ENCODE measurements at regions not wholly inside any gene's neighbourhood (a gene's known extent, or its start where the extent isn't known, plus 50 kb on each side); places are given as distances from the start of the nearest gene placed in this dataset.

GRCh38 chr6:166842607-166843006 lies 113.7 kb downstream of the RNASET2 start:
- DNase-seq (ENCODE audit: low spot score), result no peak

- no peak for DNase-seq (ENCODE audit: low spot score)
These were observed 115.1 kb downstream of the RNASET2 start for GRCh38 chr6:166841216-166841615.

DNA sequence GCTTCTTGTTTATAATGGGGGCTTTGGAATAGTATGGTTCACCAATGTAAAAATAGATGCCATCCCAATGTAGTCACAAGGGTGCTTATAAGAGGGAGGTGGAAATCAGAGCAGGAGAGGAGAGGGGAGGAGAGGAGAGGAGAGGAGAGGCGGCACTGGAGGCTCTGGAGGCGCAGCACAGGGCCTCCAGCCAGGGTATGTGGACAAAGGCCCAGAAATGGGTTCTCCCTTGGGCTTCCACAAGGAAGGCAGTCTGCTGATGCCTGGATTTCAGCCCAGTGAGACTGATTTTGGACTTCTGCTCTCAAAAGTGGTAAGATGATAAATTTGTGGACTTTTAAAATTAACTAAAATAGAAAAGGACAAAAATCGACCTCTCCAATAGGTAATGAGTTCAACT lies 116.8 kb downstream of the RNASET2 start:
- no peak for DNase-seq (ENCODE audit: low spot score)

DNA sequence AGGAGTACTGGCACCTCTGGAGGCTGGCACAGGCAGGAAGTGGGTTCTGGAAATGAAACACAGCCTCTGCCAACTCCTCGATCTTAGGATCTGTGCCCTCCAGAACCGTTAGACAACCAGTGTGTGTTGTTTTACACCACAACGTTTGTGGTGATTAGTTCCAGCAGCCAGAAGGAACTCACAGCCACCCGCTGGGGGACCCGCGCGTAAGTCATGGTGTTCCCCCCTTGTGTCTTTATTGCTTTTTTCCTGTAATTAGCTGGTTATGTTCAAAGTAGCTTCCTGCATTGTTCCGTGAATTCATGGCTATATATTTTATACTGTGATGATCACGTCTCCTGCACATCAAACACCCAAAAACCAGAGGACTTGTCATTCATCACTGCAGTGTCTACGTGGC lies 117.4 kb downstream of the RNASET2 start:
- no peak for DNase-seq (ENCODE audit: low spot score)

DNA sequence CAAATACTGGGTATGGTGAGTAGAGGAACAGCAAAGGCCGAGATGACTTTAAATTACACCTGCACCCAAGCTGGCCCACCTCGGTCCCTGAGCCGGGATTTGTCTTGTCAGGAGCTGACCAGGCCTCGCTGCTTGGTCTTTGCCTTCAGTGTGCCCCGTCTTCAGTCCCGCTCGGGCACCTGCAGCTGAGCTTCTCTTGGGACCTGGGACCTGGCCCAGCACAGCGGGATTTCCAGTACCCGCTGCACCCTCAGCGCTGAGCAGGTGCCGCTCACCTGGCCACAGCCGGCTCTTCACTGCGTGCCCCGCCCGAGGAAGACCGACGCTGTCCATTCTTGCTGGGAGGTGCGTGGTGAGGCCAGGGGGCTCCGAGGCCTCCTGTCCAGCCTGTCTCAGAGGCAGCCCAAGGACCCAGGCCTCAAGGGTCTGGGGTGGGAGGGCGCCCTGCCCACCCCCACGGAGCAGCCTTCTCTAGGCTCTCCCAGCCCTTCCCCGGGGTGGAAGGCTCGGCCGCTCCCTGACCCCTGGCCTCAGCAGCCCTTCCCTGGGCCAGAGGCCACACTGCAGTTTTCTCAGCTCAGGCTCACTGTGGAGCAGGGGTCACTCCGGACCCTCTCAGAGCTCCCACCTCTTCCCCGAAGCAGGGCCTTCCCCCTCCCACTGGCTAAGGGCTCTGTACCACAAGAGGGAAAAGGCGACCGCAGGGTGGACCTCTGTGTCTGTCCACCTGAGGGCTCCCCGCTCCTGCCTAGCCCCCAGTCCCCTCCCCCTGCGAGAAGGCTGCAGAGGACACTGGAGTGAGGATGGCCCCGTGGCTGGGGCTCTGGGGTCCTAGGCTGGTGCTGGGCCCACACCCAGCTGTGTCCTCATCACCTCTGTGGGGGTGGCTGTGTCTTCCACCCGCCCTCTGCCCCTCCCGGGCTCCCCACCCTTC lies 119.3 kb downstream of the RNASET2 start:
- DNase-seq (ENCODE audit: low spot score), result no peak

DNA sequence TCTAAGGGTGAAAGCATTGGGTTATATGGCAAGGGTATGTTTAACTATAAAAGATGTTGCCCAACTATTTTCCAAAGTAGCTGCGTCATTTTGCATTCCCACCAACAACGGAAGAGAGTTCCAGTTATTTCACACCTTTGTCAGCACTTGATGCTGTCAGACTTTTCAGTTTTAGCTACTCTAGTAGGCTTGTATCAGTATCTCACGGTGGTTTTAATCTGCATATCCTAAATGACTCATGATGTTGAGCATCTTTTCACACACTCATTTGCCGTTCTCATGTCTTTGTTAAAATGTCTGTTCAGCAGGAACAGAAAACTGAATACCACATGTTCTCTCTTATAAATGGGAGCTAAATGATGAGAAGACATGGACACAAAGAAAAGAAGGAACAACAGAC lies 122.3 kb downstream of the RNASET2 start:
- no peak for DNase-seq (ENCODE audit: low spot score)

DNA sequence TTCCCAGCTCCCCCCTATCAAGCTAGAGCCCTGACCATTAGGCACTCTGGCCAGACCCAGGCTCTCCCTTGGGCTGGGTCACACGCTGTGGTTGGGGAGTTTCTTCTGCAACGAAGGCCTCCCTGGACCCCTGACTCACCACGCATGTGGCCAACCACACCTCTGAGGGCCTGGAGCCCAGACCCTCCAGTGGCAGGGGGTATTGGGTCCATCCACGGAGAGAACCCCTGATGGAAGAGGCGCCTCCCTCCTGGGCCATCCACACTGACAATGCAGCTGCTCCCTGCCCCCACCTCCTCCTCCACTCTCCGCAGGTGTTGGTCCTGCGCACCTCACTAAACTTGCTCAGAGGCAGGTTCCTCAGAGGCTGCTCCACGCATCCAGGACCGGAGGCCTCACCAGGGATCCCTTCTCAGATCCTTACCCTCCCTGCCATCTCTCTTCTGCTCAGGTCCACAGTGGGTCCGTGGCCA lies 125.4 kb downstream of the RNASET2 start:
- no peak for DNase-seq (ENCODE audit: low spot score)

GRCh38 chr6:166830185-166830890 lies 126.0 kb downstream of the RNASET2 start:
- DNase-seq (ENCODE audit: low spot score), result no peak

- no peak for DNase-seq (ENCODE audit: low spot score)
These were observed 130.1 kb downstream of the RNASET2 start for GRCh38 chr6:166826264-166826663.

DNA sequence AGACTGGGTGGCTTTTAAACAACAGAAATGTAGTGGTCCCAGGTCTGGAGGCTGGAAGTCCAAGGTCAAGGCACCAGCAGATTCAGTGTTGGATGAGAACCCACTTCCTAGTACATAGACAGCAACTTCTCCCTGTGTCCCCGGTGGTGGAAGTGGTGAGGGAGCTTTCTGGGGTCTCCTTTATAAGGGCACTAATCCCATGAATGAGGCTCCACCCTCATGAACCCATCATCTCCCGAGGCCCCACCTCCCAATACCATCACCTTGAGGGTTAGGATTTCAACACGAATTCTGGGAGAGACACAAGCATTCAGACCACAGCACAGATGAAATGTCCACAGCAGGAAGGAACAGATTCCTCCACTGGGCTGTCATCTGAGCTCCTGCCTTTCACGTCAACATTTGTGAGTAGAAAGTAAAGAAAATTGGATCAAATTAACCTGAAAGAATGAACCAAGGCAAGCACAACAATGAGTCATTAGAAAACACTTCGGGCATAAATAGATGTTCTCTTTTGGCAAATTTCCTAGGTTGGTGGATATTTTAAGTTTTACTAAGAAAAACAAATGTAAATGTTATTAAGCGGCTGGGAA lies 130.7 kb downstream of the RNASET2 start:
- DNase-seq (ENCODE audit: low spot score), result no peak

DNA sequence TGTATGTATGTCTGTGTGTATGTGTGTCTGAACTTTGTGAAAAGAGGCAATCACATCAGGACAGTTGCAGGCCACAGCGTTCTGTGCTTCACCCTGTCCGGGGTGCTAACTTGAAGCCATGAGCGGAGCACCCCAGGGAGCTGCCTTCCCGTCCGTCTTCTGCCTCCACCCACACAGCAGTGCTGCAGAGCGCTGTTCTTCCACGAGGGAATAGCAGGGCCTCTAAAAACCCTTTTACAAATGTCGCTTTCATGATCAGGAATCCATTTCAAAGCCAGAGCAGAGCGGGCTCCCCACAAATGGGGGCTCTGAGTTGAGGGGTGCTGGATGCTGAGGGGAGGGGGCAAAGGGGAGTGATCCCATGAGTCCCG lies 131.5 kb downstream of the RNASET2 start:
- no peak for DNase-seq (ENCODE audit: low spot score)

DNA sequence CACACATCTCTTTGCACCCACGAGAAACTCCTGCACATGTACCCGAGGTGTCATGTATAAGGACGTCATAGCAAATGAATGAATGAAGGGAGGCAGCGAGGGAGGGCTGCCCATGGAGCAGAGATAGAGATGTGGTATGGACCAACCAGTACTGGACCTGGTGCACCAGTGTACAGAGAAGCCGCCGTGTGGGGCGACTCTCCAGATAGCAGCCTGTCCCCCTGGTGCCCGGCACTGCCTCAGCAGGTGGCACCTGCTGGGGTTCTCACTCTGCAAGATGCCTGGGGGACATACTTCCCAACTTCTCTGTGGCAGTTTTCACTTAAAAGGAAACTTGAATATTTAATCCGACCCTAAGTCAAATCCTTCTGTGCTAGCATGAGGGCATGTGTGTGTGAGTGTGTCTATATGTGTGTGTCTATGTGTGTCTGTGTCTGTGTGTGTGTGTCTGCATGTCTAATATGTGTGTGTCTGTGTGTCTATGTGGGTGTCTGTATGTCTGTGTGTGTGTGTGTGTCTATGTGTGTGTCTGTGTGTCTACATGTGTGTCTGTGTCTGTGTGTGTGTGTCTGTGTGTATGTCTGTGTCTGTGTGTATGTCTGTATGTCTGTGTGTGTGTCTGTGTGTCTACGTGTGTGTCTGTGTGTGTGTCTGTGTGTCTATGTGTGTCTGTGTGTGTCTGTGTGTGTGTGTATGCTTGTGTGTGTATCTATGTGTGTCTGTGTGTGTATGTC lies 132.0 kb downstream of the RNASET2 start:
- DNase-seq (ENCODE audit: low spot score), result no peak

GRCh38 chr6:166822609-166823008 lies 133.7 kb downstream of the RNASET2 start:
- DNase-seq (ENCODE audit: low spot score), result no peak

GRCh38 chr6:166820483-166820882 lies 135.9 kb downstream of the RNASET2 start:
- DNase-seq (ENCODE audit: low spot score), result no peak

GRCh38 chr6:166820070-166820469 lies 136.3 kb downstream of the RNASET2 start:
- DNase-seq (ENCODE audit: low spot score), result no peak

DNA sequence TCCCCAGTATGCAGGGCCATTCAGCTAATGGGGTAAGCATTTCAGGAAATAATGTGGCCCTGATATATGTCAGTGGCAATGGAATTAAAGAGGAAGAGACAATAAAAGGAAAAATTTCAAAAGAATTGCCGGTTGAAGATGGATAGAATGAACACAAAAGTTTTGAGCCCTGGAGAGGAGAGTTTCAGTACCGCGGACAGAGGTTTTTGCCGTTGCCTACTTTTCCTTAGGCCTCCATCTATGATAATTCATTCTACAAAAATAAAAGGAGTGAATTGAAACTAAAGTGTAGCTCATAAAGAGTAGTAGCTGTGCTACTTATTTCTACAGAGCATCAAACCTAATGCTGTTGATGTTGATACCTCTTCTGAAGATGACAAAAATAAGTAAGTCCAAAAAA lies 140.7 kb downstream of the RNASET2 start:
- DNase-seq (ENCODE audit: low spot score), result no peak

DNA sequence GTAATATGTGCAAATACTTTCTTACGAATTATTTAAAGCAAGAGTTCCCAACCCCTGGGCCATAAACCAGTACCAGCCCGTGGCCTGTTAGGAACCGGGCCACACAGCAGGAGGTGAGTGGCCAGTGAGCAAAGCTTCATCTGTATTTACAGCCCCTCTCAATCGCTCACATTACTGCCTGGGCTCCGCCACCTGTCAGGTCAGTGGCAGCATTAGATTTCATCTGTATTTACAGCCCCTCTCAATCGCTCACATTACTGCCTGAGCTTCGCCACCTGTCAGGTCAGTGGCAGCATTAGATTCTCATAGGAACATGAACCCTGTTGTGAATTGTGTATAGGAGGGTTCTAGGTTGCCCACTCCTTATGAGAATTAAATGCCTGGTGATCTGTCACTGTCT lies 142.0 kb downstream of the RNASET2 start:
- DNase-seq (ENCODE audit: low spot score), result no peak

DNA sequence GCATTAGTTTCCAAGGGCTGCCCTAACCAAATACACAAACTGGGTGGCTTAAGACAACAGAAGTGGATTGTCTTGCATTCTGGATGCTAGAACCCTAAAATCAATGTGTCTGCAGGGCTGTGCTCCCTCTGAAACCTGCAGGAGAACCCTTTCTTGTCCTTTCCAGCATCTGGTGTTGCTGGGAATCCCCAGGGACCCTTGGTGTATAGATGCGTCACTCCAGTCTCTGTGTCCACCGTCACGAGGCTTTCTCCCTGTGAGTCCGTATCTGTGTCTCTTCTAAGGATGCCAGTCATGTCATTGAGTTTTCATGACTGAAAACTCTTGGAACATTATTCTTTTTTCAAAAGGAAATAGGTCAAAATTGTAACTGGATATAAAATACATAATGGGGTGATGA lies 142.9 kb downstream of the RNASET2 start:
- no peak for DNase-seq (ENCODE audit: low spot score)

GRCh38 chr6:166810864-166811263 lies 145.5 kb downstream of the RNASET2 start:
- no peak for DNase-seq (ENCODE audit: low spot score)

GRCh38 chr6:166809721-166810120 lies 146.6 kb downstream of the RNASET2 start:
- no peak for DNase-seq (ENCODE audit: low spot score)

DNA sequence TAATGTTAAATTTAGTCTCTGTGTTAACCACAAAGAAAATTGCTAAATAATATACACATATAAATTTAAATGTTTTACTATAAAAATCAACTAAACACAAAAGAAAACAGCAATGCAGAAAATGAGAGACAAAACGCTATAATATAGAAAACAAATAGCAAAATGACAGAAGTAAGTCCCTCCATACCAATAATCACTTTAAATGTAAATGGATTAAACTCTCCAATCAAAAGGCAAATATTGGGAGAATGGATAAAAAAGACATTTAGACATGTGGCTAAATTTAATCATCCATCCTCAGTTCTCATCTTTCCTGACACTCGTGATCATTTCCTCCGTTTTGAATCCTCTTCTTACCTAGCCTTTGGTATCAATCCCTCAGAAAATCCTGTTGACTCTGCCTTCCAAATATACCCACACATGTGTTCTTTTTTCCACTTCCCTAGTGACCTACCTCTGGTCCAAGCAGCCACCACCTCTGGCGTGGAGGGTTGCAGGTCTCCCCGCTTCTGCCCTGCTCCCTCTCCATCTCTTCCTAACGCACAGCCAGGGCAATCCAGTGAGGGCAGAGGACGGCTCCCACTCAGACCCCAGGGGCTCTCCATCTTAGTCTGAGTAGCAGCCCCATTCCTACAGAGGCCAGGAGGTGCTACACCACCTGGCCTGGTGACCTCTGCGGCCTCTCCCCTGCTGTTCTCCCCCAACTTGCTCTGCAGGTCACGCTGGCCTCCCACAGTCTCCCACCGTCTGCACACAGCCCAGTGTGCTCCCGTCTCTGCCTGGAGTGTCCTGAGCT lies 149.2 kb downstream of the RNASET2 start:
- DNase-seq (ENCODE audit: low spot score), result no peak

Measured in AG08395 (cell line).